ENCODE measurements at regions not wholly inside any gene's neighbourhood (a gene's known extent, or its start where the extent isn't known, plus 50 kb on each side); places are given as distances from the start of the nearest gene placed in this dataset.
A peak's percentile ranks its signal among the peaks of the same experiment; 100 is the strongest.

GRCh38 chr2:223697316-223697891 lies 95.2 kb upstream of the SCG2 start:
- Histone ChIP-seq H3K9me3 (ENCODE audit: low read length) (no peaks in the 10 kb centered on the region), H3K27me3 (ENCODE audit: insufficient read depth, low read length) (no peaks in the 10 kb centered on the region), H3K9ac (ENCODE audit: low read length) (no peak overlapping the region), H3K79me2 (ENCODE audit: insufficient read depth, low read length) (no peaks in the 10 kb centered on the region), H3K9me2 (ENCODE audit: low read depth, low read length) (no peaks in the 10 kb centered on the region), H3K36me3 (ENCODE audit: insufficient read depth, low read length) (no peaks in the 10 kb centered on the region), H4K20me1 (ENCODE audit: insufficient read depth, low read length) (no peaks in the 10 kb centered on the region), H3K4me1 (ENCODE audit: insufficient read depth, low read length, severe bottlenecking) (no peaks in the 10 kb centered on the region), H3F3A (ENCODE audit: insufficient read depth, low read length) (no peaks in the 10 kb centered on the region), H3K4me3 (ENCODE audit: low read depth, low read length, poor library complexity, severe bottlenecking) (no peak overlapping the region), H3K27ac (ENCODE audit: low read depth, low read length, poor library complexity, severe bottlenecking) (no peak overlapping the region), H3K4me2 (ENCODE audit: low read length) (no peak overlapping the region), H2AFZ (ENCODE audit: low read length) (no peak overlapping the region)
- TF ChIP-seq, protein P1, sequence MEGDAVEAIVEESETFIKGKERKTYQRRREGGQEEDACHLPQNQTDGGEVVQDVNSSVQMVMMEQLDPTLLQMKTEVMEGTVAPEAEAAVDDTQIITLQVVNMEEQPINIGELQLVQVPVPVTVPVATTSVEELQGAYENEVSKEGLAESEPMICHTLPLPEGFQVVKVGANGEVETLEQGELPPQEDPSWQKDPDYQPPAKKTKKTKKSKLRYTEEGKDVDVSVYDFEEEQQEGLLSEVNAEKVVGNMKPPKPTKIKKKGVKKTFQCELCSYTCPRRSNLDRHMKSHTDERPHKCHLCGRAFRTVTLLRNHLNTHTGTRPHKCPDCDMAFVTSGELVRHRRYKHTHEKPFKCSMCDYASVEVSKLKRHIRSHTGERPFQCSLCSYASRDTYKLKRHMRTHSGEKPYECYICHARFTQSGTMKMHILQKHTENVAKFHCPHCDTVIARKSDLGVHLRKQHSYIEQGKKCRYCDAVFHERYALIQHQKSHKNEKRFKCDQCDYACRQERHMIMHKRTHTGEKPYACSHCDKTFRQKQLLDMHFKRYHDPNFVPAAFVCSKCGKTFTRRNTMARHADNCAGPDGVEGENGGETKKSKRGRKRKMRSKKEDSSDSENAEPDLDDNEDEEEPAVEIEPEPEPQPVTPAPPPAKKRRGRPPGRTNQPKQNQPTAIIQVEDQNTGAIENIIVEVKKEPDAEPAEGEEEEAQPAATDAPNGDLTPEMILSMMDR (IDR thresholded peaks at IDR 0.05; ENCODE audit: low read length) = no peak
- TF ChIP-seq EZH2 (IDR thresholded peaks at IDR 0.05; ENCODE audit: borderline replicate concordance, low read length) = no peak

DNA sequence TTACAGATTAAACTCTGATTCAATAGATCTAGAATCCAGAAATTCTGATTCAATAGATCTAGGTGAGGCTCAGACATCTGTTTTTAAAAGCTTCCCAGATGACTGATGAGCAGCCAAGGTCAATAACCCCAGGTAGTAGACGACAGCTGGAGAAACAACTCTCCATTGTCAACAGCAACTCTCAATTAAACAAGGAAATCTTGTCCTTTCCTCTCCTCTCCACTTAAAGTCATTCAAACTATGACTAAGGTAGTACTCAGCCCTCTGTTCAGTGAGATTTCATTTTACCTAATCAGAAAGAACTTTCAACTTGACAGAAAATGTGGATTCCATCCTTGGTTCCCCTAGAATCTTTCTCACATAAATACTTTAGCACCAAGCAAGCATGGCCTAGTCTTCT lies 94.6 kb upstream of the SCG2 start:
- H3K27ac ChIP-seq (ENCODE audit: low read depth, low read length, poor library complexity, severe bottlenecking) = no peak overlapping the region
- no peak overlapping the region for H2AFZ ChIP-seq (ENCODE audit: low read length)
- no peaks in the 10 kb centered on the region for H3K9me3 ChIP-seq (ENCODE audit: low read length)
- H3K36me3 ChIP-seq (ENCODE audit: insufficient read depth, low read length) = no peaks in the 10 kb centered on the region
- H4K20me1 ChIP-seq (ENCODE audit: insufficient read depth, low read length) = no peaks in the 10 kb centered on the region
- H3K4me3 ChIP-seq (ENCODE audit: low read depth, low read length, poor library complexity, severe bottlenecking) = no peak overlapping the region
- no peaks in the 10 kb centered on the region for H3K79me2 ChIP-seq (ENCODE audit: insufficient read depth, low read length)
- no peak overlapping the region for H3K4me2 ChIP-seq (ENCODE audit: low read length)
- H3K9ac ChIP-seq (ENCODE audit: low read length) = no peak overlapping the region
- no peaks in the 10 kb centered on the region for H3K9me2 ChIP-seq (ENCODE audit: low read depth, low read length)
- no peaks in the 10 kb centered on the region for H3K27me3 ChIP-seq (ENCODE audit: insufficient read depth, low read length)
- no peaks in the 10 kb centered on the region for H3K4me1 ChIP-seq (ENCODE audit: insufficient read depth, low read length, severe bottlenecking)
- H3F3A ChIP-seq (ENCODE audit: insufficient read depth, low read length) = no peaks in the 10 kb centered on the region
- TF ChIP-seq, protein P1 (IDR thresholded peaks at IDR 0.05; ENCODE audit: low read length) = no peak
- TF ChIP-seq EZH2 (IDR thresholded peaks at IDR 0.05; ENCODE audit: borderline replicate concordance, low read length) = no peak

DNA sequence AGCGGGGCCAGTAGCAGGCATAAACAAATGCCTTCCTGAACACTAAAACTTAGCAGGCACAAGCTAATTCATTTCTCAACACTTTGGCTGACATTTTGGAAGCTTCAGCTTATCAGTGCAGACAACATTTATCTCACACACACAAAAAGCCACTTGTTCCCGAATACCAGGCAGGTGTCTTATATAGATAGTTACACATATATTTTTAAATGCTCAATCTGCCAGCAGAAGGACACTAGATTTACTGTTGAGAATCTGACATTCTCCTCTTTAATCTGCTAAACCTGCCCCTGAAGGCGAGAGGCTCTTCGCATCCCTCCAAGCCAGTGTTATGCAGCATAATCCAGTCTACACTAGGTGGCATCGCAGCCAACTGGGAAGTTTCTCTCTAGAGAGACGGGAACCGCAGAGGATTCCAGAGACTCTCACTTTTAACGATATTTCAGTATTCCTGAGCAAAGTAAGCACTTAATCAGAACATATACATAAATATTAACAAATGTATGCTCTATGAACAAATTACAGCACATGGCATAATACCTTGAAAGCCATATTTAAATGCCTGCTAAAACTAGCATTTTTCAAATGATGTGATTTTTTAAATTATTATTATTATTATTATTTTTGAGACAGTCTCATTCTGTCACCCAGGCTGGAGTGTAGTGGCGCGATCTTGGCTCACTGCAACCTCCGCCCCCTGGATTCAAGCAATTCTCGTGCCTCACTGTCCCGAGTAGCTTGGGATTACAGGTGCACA lies 90.2 kb upstream of the SCG2 start:
- Histone ChIP-seq H3K9ac (ENCODE audit: low read length) (no peak overlapping the region), H3K4me2 (ENCODE audit: low read length) (no peak overlapping the region)

More for the DNA sequence above, 90.2 kb upstream of the SCG2 start:
- H3K79me2 ChIP-seq (ENCODE audit: insufficient read depth, low read length) = no peaks in the 10 kb centered on the region
- no peaks in the 10 kb centered on the region for H3K9me3 ChIP-seq (ENCODE audit: low read length)
- no peaks in the 10 kb centered on the region for H3K36me3 ChIP-seq (ENCODE audit: insufficient read depth, low read length)
- H3K4me1 ChIP-seq (ENCODE audit: insufficient read depth, low read length, severe bottlenecking) = no peaks in the 10 kb centered on the region
- H3F3A ChIP-seq (ENCODE audit: insufficient read depth, low read length) = no peaks in the 10 kb centered on the region
- H2AFZ ChIP-seq (ENCODE audit: low read length) = no peak overlapping the region
- no peaks in the 10 kb centered on the region for H3K9me2 ChIP-seq (ENCODE audit: low read depth, low read length)
- no peak overlapping the region for H3K4me3 ChIP-seq (ENCODE audit: low read depth, low read length, poor library complexity, severe bottlenecking)
- H4K20me1 ChIP-seq (ENCODE audit: insufficient read depth, low read length) = no peaks in the 10 kb centered on the region
- no peak overlapping the region for H3K27ac ChIP-seq (ENCODE audit: low read depth, low read length, poor library complexity, severe bottlenecking)
- no peaks in the 10 kb centered on the region for H3K27me3 ChIP-seq (ENCODE audit: insufficient read depth, low read length)
- TF ChIP-seq, protein P1 (IDR thresholded peaks at IDR 0.05; ENCODE audit: low read length) = peak; percentile 49
- no peak for TF ChIP-seq EZH2 (IDR thresholded peaks at IDR 0.05; ENCODE audit: borderline replicate concordance, low read length)
